ENCODE measurements at regions not wholly inside any gene's neighbourhood (a gene's known extent, or its start where the extent isn't known, plus 50 kb on each side); places are given as distances from the start of the nearest gene placed in this dataset.

DNA sequence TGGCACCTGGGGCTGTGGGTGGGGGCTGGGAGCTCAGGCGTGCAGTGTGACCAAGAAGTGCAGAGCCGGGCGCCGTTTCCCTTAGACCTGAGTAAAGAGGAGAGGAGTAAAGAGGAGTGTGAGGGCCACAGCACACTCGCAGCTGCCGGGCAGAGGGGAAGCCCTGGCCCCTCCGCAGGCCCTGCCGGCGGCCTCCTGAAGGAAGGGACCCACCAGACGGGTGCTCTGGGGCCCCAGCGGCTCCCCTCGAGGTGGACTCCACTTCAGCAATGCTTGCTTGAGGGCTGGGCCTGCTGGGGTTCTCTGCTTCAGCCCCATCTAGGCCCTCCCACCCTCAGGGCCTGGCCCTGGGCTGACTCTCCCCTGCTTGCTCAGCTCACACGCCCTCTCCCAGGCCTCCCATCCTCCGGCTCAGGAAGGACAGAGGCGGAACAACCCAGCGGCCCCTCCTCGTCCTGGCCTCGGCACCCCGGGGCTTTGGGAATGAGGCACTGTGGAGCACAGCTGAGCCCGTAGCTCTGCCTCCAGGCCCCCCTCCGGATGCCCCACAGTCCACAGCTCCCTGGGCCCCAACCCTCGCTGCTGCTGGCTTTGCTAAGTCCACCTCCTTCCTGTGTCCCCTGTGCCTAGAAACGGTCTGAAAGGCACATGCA lies 1198.7 kb downstream of the BRD1 start:
- Histone ChIP-seq H3K4me1 (ENCODE audit: insufficient read depth, low read length) (no peaks in the 10 kb centered on the region), H3K9me2 (replicated peaks; ENCODE audit: low read length) (no peaks in the 10 kb centered on the region), H3K36me3 (ENCODE audit: low read depth, low read length) (no peaks in the 10 kb centered on the region), H3K9ac (ENCODE audit: low read length) (no peak overlapping the region), H3K9me3 (ENCODE audit: low read length) (no peaks in the 10 kb centered on the region), H3K27me3 (ENCODE audit: low read length) (no peaks in the 10 kb centered on the region), H2AFZ (ENCODE audit: low read length) (no peak overlapping the region), H3F3A (ENCODE audit: low read length, unreplicated experiment) (no peaks in the 10 kb centered on the region), H3K79me2 (ENCODE audit: low read length) (no peaks in the 10 kb centered on the region), H3K4me3 (ENCODE audit: low read length) (no peak overlapping the region), H3K27ac (ENCODE audit: low read length) (no peak overlapping the region), H3K4me2 (ENCODE audit: low read length) (no peak overlapping the region), H4K20me1 (ENCODE audit: low read length) (no peaks in the 10 kb centered on the region)
- TF ChIP-seq, protein P1, sequence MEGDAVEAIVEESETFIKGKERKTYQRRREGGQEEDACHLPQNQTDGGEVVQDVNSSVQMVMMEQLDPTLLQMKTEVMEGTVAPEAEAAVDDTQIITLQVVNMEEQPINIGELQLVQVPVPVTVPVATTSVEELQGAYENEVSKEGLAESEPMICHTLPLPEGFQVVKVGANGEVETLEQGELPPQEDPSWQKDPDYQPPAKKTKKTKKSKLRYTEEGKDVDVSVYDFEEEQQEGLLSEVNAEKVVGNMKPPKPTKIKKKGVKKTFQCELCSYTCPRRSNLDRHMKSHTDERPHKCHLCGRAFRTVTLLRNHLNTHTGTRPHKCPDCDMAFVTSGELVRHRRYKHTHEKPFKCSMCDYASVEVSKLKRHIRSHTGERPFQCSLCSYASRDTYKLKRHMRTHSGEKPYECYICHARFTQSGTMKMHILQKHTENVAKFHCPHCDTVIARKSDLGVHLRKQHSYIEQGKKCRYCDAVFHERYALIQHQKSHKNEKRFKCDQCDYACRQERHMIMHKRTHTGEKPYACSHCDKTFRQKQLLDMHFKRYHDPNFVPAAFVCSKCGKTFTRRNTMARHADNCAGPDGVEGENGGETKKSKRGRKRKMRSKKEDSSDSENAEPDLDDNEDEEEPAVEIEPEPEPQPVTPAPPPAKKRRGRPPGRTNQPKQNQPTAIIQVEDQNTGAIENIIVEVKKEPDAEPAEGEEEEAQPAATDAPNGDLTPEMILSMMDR (conservative IDR thresholded peaks at IDR 0.05; ENCODE audit: low read depth, low read length) = no peak
- no peak for TF ChIP-seq EZH2phosphoT487 (IDR thresholded peaks at IDR 0.05; ENCODE audit: borderline replicate concordance, low read length)
- TF ChIP-seq EZH2 (IDR thresholded peaks at IDR 0.05; ENCODE audit: low read length, unreplicated experiment) = no peak
- ChIA-PET CTCF (no interaction called here), POLR2A (ENCODE audit: unreplicated experiment) (no interaction called here)
- intact Hi-C loops (cut with micrococcal nuclease) = no loop called here
- no peak for ATAC-seq
- BruUV-seq (replicated peaks) = no TSS peak
- no peak for DNase-seq

DNA sequence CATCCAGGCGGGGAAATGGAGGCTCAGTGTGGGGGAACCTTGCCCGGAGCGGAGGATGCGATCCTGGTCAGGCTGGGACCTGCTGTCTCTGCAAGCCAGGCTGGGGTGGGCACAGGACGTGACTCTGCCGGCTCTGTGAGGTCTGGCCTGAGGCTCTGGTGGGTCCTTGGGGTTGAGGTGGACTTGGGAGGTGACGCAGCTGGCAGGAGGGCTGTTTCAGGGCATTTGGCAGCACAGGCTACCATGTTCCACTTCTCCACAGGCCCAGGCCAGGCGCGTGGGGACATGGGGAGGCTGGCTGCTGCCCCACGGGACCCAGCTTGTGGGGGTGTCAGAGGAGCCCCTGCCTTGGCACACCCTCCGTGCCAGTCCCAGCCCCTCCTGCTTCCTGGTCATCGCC lies 1199.7 kb downstream of the BRD1 start:
- ChIA-PET CTCF (no interaction called here), POLR2A (ENCODE audit: unreplicated experiment) (no interaction called here)
- H3K4me1 ChIP-seq (ENCODE audit: insufficient read depth, low read length) = no peaks in the 10 kb centered on the region
- H3K4me2 ChIP-seq (ENCODE audit: low read length) = no peak overlapping the region
- H3K9me2 ChIP-seq (replicated peaks; ENCODE audit: low read length) = no peaks in the 10 kb centered on the region
- H3K36me3 ChIP-seq (ENCODE audit: low read depth, low read length) = no peaks in the 10 kb centered on the region
- H2AFZ ChIP-seq (ENCODE audit: low read length) = no peak overlapping the region
- BruUV-seq (replicated peaks) = no TSS peak
- TF ChIP-seq EZH2 (IDR thresholded peaks at IDR 0.05; ENCODE audit: low read length, unreplicated experiment) (no peak), EZH2phosphoT487 (IDR thresholded peaks at IDR 0.05; ENCODE audit: borderline replicate concordance, low read length) (no peak)
- TF ChIP-seq, protein P1 (conservative IDR thresholded peaks at IDR 0.05; ENCODE audit: low read depth, low read length) = no peak
- H3K9me3 ChIP-seq (ENCODE audit: low read length) = no peaks in the 10 kb centered on the region
- H3F3A ChIP-seq (ENCODE audit: low read length, unreplicated experiment) = no peaks in the 10 kb centered on the region
- H3K27ac ChIP-seq (ENCODE audit: low read length) = no peak overlapping the region
- ATAC-seq (no peak), DNase-seq (no peak)
- no peaks in the 10 kb centered on the region for H4K20me1 ChIP-seq (ENCODE audit: low read length)
- intact Hi-C loops (cut with micrococcal nuclease) = no loop called here
- no peak overlapping the region for H3K9ac ChIP-seq (ENCODE audit: low read length)
- H3K4me3 ChIP-seq (ENCODE audit: low read length) = no peak overlapping the region
- no peaks in the 10 kb centered on the region for H3K27me3 ChIP-seq (ENCODE audit: low read length)
- H3K79me2 ChIP-seq (ENCODE audit: low read length) = no peaks in the 10 kb centered on the region

- no peak overlapping the region for H2AFZ ChIP-seq (ENCODE audit: low read length)
- CTCF ChIA-PET = no interaction called here
- no peaks in the 10 kb centered on the region for H3K79me2 ChIP-seq (ENCODE audit: low read length)
- H3K9ac ChIP-seq (ENCODE audit: low read length) = no peak overlapping the region
- intact Hi-C loops (cut with micrococcal nuclease) = no loop called here
- no peak overlapping the region for H3K4me3 ChIP-seq (ENCODE audit: low read length)
- H3K36me3 ChIP-seq (ENCODE audit: low read depth, low read length) = no peaks in the 10 kb centered on the region
- no peak for DNase-seq
- POLR2A ChIA-PET (ENCODE audit: unreplicated experiment) = no interaction called here
- BruUV-seq (replicated peaks) = no TSS peak
- no peaks in the 10 kb centered on the region for H3F3A ChIP-seq (ENCODE audit: low read length, unreplicated experiment)
- no peak overlapping the region for H3K4me2 ChIP-seq (ENCODE audit: low read length)
- H3K4me1 ChIP-seq (ENCODE audit: insufficient read depth, low read length) = no peaks in the 10 kb centered on the region
- H4K20me1 ChIP-seq (ENCODE audit: low read length) = no peaks in the 10 kb centered on the region
- no peak overlapping the region for H3K27ac ChIP-seq (ENCODE audit: low read length)
- H3K9me3 ChIP-seq (ENCODE audit: low read length) = no peaks in the 10 kb centered on the region
- H3K27me3 ChIP-seq (ENCODE audit: low read length) = no peaks in the 10 kb centered on the region
- H3K9me2 ChIP-seq (replicated peaks; ENCODE audit: low read length) = no peaks in the 10 kb centered on the region
- no peak for ATAC-seq
- no peak for TF ChIP-seq EZH2phosphoT487 (IDR thresholded peaks at IDR 0.05; ENCODE audit: borderline replicate concordance, low read length)
These were observed 1200.5 kb downstream of the BRD1 start for GRCh38 chr22:48627203-48627602.

Measured in PC-3 (cell line).